Fibroblast of skin of left biceps (primary cell): ENCODE measurements at regions not wholly inside any gene's neighbourhood (a gene's known extent, or its start where the extent isn't known, plus 50 kb on each side); places are given as distances from the start of the nearest gene placed in this dataset.

Experiments
- DNase-seq, 2 experiments: peaks; one replicate each; pipeline ENCODE4 v3.0.0-alpha.2; 2013; ENCODE audit warnings: low read depth in 2 of 2

- DNase-seq = no peak
Observed at GRCh38 chr1:62981434-62981833, 197.5 kb downstream of the ATG4C start.

- DNase-seq = no peak
Observed at GRCh38 chr1:62988867-62989266, 204.9 kb downstream of the ATG4C start.

DNA sequence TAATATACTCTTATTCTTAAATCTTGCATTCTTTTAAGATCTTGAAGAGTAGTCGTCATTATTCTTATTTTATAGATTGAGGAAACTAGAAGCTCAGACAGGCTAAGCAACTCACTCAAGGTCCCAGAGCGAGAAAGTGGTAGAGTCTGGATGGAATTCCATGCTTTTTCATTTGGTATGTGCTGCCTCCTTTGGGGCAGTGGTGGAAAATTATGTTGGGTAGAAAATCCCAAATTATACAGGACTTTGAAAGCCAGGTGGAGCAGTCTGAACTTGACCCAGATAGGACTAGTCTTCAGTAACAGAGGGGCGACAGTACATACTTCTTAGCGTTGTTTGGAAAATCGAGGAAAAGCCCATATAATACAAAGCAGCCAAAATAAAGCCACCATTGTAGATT, 205.6 kb downstream of the ATG4C start:
- DNase-seq = no peak

- no peak for DNase-seq
Observed at GRCh38 chr1:62991152-62991551, 207.2 kb downstream of the ATG4C start.

DNA sequence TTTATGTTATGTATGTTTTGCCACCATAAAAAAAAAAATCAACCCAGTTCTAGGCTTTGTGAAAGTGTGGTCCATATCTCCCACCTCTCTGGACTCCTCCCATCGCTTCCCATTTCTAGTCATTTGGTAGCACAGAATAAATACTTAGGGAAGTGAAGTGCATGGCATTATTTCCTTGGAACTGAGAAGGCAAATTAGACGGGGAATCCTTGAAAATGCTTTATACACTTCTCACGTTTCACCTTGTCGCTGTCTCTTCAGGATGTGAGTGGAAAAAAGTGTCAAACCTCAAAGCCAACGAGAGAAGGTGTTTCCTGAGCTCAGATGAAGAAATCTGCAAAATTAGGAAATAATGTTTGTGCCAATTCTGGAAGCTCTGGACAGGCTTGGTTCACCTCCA, 209.9 kb downstream of the ATG4C start:
- DNase-seq = no peak

DNA sequence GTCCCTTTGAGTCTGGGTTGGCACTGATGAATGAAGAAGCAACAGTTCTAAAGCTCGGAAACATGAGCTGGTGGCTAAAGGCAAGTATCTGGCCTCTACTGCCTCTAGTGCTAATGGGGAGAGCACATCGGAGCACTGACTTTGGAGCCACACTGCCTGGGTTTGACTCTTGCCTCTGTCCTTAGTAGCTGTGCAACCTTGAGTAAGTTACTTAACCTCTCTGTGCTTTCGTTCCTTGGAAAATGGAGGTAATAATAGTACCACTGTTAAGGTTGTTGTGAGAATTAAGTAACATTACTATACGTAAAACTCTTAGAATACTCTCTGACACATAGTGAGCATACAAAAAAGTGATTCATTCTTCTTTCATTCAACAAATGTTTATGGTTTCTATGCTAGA, 211.2 kb downstream of the ATG4C start:
- DNase-seq = no peak

DNA sequence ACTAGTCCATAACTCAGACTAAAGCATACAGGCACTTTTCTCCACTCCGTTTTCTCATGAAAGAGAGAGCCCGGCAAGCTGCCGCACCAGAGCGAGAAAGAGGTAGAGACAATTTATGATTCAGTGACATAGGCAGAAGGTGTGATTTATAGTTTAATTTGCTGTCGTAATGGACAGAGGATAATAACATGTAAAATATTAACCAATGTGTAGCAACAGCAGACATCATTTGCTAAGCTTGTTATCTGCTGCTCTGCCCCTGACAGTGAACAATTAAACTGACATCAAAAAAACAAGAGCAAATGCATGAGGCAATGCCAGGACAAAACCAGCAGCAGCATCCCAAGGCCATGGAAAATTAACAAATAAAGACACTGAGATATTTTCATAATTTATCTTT, 214.0 kb downstream of the ATG4C start:
- DNase-seq = no peak

- DNase-seq = no peak
Observed at GRCh38 chr1:62998845-62999649, 215.1 kb downstream of the ATG4C start.

DNA sequence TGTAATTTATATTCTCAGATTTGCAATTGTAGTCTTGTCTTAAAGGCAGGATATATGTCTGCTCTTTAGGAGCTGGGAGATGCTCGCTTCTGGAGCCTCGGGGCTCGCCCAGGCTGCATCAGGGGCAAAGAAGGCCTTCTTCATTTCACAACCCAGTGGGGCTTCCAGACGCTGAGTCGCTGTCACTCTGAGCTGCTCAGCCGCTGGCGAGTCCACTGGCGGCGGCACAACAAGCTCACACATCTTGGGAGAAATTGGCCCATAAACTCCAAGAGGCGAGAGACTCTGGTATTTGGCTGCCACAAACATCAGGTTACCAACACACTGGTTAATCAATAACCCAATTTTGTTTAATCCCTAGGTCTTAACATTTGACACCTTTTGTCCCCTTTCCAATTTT, 216.6 kb downstream of the ATG4C start:
- DNase-seq = no peak

DNA sequence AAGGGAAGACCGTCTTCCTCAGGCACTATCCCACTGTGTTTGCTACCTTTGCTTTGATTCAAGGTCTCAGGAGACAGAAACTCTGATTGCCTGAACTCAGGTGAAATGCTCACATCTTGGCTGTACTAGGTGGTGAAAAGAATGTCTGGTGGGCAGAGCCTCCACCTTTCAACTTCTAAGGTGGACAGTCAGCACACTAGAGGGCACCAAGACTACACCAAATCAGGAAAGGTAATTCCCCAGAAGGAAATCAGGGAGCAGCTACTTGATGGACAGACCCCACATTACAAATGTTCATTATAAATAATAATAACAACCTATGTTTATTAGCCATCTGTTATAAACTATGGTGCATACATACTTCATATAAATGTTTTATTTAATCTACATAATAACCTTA, 220.9 kb downstream of the ATG4C start:
- no peak for DNase-seq

DNA sequence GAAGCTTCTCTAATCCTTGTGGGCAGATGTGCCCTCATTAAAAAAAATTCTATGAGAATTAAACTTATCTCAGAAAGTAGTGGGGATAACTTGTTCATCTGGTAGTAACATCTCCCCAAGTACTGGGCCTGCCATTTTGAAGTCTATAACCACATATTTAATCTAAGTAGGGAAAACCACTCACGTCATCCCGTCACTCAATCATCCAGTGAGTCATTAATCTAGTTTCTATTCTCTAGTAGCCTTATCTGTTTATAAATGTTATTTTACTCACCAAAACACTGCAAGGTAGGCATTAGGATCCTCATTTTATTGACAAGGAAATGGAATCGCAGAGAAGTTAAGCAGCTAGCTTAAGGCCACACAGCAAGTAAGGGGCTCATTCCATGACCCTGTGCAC, 221.9 kb downstream of the ATG4C start:
- no peak for DNase-seq

DNA sequence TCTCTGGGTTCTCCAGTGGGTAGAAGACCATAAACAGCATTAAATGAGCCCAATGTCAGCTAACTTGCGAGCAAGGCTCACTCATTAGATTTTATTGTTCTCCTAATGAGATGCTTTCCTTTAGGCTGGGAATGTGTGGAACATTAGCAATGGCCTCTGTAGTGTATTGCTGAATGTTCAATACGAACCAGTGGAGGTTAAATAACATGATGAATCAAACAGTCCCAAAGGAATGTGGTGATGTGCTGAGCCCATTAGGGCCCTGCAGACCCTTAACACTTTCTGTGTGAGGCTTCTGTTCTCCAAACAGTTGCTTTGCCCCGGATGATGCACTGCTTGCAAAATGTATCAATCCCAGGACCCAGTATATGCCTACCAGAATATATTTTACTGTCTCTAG, 225.5 kb downstream of the ATG4C start:
- DNase-seq = no peak

DNA sequence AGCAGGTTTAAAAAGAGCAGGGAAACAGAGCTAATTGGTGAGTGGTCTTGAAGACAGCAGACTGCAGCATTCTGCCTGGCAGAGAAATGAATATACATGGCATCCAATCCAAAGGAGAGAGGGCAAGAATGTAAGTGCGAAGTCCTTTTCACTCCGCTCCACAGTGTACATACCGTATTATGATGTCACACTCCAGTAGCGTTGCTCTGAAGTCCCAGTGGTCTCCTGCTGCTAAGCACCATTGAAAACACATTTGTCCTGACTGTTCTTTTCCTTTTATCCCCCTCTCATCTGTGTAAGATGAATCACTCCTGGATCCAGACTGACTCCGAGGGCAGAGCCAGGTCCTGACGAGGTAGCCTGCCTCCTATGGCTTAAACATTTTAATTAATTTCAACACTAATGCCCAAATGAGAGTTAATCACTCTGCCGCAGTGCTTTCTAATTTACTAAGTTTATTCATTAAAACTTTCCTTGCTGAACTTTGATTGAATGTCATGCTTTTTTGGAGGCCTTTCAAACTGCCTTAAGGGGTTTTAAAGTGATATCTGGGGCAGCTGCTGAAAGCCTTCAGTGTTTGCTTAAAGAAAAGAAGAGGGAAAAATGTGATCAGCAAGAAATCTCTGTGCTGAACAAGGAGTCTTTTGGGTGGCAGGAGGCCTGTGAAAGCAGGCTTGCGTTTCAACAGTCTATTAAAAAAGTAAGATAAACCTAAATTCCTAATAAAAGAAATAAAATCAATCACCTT, 227.2 kb downstream of the ATG4C start:
- DNase-seq = no peak

DNA sequence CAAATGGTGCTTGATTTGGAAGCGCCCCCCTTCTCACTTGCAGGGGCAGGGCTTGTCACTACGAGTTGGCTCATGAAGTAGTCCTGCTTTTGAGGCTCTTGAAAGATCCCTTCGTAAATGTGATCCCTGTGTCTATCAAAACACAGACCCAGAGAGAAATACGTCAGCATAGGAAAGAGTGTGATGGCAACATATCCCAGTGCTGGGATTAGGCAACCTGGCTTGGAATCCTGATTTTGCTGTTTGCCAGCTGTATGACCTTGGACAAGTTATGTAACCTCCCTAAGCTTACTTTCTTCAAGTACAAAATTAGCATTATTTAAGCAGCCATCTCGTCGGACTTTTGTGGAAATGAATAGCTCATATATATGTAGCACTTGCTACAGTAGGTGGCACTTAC, 228.4 kb downstream of the ATG4C start:
- no peak for DNase-seq

- no peak for DNase-seq
Observed at GRCh38 chr1:63014267-63014666, 230.3 kb downstream of the ATG4C start.

GRCh38 chr1:63022319-63022718, 238.4 kb downstream of the ATG4C start:
- no peak for DNase-seq

- no peak for DNase-seq
Observed at GRCh38 chr1:63023171-63023570, 239.2 kb downstream of the ATG4C start.

GRCh38 chr1:63023637-63024036, 239.7 kb downstream of the ATG4C start:
- no peak for DNase-seq

GRCh38 chr1:63024132-63024531, 240.2 kb downstream of the ATG4C start:
- no peak for DNase-seq

DNA sequence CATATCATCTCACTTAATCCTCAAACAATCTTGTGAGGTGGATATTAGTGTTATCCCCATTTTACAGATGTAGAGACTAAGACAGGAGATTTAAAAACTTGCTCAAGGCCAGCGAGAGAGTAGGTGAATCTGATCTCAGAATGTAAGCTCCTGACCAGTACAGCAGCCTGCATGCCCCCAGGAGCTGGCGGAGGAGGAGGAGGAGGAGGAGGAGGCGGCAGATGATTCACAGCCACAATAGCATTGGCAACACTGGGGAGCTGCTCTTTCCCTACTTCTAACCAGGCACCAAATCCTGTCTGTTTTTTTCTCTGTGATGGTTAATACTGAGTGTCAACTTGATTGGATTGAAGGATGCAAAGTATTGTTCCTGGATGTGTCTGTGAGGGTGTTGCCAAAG, 243.2 kb downstream of the ATG4C start:
- DNase-seq = no peak

DNA sequence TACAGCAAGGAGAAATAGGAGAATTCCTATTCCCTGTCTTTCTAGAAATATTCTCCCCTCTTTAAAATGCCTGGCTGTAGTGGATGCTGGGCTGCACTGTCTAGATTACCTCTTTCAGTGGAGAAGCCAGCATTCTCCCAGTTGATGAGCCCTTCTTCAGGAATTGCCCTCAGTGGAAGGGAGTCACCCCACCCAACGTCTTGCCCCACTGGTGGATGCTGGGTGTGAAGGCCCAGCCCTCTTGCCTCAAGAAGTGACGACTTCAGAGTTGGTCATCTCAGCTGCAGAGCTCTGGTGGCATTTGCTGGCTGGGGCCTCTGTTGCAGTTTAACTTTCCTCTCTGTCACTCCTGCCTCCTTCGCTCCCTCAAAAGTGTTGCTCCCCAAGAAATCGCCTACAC, 248.2 kb downstream of the ATG4C start:
- no peak for DNase-seq

GRCh38 chr1:63033211-63033610, 249.3 kb downstream of the ATG4C start:
- DNase-seq = no peak

GRCh38 chr1:63034256-63034655, 250.3 kb downstream of the ATG4C start:
- no peak for DNase-seq
